GM12865 (cell line): ENCODE measurements at regions not wholly inside any gene's neighbourhood (a gene's known extent, or its start where the extent isn't known, plus 50 kb on each side); places are given as distances from the start of the nearest gene placed in this dataset.

ENCODE experiments used
- DNase-seq: peaks from one replicate; pipeline ENCODE4 v3.0.0; 2010; ENCODE audit warnings: low read depth
- H3K4me3 ChIP-seq: 2 replicates; pipeline ENCODE4 v1.5.1; 2011; ENCODE audit warnings: mild to moderate bottlenecking, low read depth, low read length, control low read depth
- TF ChIP-seq, protein P1 (sequence below): IDR thresholded peaks from 2 replicates; pipeline ENCODE4 v1.5.1; 2011; ENCODE audit warnings: low read length, control low read depth, low read depth, inconsistent platforms; ENCODE audit not compliant: insufficient read depth; ENCODE audit errors: missing control alignments

DNA sequence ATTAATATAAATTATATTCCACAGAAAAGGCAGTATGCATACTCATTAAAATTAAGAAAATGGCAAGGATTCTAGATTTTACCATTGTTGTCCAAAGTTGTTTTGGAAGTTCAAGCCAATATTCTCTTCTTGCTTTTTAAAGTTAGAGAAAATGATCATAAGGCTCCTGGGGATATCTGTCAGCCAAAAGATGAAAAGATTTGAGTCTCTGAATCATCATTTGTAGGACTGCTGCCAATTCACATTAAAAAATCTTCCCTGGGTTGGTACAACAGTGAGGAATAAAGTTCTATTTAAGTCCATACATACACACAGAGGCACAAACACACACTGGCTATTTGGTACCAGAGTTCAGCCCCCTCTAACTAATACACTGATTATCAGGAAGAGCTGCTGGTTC is 620.1 kb downstream of the COL12A1 start:
- DNase-seq, result no peak
- TF ChIP-seq, protein P1, sequence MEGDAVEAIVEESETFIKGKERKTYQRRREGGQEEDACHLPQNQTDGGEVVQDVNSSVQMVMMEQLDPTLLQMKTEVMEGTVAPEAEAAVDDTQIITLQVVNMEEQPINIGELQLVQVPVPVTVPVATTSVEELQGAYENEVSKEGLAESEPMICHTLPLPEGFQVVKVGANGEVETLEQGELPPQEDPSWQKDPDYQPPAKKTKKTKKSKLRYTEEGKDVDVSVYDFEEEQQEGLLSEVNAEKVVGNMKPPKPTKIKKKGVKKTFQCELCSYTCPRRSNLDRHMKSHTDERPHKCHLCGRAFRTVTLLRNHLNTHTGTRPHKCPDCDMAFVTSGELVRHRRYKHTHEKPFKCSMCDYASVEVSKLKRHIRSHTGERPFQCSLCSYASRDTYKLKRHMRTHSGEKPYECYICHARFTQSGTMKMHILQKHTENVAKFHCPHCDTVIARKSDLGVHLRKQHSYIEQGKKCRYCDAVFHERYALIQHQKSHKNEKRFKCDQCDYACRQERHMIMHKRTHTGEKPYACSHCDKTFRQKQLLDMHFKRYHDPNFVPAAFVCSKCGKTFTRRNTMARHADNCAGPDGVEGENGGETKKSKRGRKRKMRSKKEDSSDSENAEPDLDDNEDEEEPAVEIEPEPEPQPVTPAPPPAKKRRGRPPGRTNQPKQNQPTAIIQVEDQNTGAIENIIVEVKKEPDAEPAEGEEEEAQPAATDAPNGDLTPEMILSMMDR, result no peak
- no peak overlapping the region for H3K4me3 ChIP-seq

DNA sequence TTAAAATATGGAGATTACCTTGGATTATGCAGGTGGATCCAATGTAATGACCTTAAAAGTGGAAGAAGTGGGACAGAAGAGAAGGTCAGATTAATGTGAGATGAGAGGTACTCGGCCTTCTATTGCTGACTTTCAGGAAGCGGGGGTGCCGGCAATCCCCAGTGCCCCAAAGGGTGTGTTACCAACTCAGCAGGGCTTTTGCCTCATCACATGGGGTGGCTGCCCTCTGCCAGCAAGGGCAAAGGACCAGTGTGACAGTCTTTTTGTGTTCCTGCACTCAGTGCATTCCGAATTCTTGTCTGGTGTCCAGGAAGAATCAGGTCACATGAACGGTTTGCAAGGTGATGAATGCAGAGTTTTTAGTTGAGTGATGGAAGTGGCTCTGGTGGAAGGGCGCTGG is 624.2 kb downstream of the COL12A1 start:
- H3K4me3 ChIP-seq, result no peak overlapping the region
- TF ChIP-seq, protein P1, result no peak
- no peak for DNase-seq

DNA sequence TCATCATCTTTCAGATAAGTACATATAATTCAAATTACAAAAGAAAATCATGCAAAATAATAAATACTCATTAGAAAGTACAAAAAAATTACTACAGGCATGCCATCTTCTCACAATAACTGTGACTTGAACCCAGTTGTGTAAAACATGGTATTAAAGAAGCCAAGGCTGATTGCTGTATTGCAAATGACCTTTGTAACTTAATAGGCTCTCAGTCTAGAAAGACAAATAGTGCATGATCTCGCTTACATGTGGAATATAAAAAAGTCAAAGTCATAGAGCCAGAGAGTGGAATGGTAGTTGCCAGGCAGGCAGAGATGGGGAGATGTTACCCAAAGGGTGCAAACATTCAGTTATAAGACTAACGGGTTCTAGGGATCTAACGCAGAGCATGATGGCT is 626.1 kb downstream of the COL12A1 start:
- TF ChIP-seq, protein P1, result no peak
- no peak for DNase-seq
- no peak overlapping the region for H3K4me3 ChIP-seq

DNA sequence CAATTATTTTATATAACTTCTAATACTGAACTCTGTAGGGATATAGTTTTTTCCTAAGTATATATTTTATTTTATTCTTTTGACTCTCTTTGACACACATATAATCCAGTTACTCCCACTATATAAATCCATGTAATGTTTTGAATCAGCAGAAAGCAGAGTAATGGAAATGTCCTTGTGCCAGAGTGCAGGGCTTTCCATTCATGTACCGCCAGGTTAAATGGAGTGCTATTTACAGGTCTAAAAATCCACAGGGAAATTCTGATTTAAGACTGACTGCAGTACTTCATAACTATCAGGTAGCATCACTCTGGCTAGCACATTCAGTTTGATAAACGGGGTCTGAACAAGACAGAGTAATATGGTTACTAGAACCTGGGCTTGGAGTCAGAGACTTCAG is 626.8 kb downstream of the COL12A1 start:
- no peak overlapping the region for H3K4me3 ChIP-seq
- no peak for DNase-seq
- TF ChIP-seq, protein P1, result no peak

DNA sequence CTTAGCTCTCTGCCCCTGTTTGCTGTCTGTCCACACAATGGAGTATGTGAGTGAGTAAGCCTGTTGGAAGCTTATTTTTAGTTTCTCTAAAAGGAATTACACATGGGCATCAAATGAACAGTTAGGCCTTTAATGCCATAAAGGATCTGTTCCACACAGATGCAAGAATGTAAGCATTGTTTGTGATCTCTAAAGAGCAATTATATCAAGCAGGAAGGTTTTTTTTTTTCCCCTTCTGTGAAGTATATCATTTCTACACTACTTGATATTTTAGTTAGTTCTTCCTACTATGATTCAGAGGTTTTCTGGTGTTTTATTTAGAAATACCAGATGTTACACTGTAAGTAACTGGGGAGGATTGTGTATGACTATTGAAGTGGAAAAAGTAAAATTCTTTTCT is 627.5 kb downstream of the COL12A1 start:
- TF ChIP-seq, protein P1, result no peak
- no peak overlapping the region for H3K4me3 ChIP-seq
- DNase-seq, result no peak

DNA sequence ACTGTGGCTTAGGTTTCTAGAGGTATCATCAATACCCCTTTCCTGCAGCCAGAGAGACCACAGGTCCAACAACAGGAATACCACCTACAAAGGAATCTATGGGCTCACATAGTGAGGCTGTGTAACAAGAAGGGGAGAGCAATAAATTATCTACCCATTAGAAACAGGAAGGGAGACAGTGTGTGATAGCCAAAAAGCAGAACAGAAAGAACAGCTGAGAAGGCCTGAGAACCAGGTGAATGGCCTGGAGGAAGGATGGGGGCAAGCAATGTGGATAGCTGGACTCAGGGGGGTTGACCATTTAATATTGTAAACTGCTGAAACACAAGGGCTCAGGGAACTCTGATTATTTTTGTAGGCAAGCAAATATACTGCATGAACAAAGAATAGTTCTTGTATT is 628.2 kb downstream of the COL12A1 start:
- DNase-seq, result peak; percentile 38
- no peak overlapping the region for H3K4me3 ChIP-seq
- TF ChIP-seq, protein P1, result no peak

DNA sequence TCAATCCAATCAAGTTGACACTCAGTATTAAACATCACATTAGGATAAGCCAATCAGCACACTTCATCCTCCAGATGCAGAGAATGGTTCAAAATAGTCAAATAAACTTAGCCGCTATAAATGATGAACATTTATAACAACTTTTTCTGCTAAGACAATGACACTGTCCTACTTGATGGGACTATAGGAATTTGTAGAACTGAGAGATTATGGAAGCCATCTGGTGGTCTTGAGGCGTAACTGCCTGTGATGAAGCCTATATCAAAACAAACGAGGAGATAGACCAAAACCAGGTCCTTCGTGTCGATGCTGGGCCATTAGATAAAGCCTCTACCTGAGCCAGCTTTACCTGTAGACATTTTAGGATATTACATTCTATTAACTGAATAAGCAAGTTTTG is 631.1 kb downstream of the COL12A1 start:
- H3K4me3 ChIP-seq, result no peak overlapping the region
- DNase-seq, result peak; percentile 25
- TF ChIP-seq, protein P1, result peak; percentile 31
